ENCODE measurements at regions not wholly inside any gene's neighbourhood (a gene's known extent, or its start where the extent isn't known, plus 50 kb on each side); places are given as distances from the start of the nearest gene placed in this dataset.
A peak's percentile ranks its signal among the peaks of the same experiment; 100 is the strongest.

DNA sequence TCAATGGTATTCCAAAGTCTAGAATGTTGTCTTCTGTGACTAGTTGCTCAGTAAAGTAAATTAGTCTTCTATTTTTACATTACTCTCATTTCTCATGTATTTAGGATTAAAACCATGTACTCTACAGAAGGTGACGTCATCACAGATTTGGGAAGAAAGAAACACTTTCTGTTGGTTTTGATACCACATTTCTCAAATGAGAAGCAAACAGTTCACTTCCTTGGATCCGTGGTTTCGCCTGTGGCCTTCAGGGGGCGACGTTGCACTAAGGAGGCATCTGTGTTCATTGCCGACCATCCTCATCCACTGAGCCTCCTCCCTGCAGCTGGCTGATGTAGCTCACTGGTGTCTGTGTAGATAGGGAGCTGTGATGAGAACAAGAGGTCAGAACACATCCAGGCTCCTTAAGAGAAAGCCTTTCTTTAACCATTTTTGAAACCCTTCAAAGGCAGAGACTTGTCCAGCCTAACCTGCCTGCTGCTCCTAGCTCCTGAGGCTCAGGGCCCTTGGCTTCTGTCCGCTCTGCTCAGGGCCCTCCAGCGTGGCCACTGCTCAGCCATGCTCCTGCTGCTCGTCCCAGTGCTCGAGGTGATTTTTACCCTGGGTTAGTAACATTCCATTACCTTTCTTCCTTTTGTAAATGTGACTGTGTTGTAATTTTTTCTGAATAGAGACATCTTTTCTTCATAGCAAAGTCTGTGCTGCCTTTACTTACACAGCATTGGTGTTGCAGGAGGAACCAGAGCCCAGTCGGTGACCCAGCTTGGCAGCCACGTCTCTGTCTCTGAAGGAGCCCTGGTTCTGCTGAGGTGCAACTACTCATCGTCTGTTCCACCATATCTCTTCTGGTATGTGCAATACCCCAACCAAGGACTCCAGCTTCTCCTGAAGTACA, 220.6 kb upstream of the OR4E1 start:
- DNase-seq = no peak
- no peaks in the 10 kb centered on the region for H3K27me3 ChIP-seq
- TF ChIP-seq, protein P1, sequence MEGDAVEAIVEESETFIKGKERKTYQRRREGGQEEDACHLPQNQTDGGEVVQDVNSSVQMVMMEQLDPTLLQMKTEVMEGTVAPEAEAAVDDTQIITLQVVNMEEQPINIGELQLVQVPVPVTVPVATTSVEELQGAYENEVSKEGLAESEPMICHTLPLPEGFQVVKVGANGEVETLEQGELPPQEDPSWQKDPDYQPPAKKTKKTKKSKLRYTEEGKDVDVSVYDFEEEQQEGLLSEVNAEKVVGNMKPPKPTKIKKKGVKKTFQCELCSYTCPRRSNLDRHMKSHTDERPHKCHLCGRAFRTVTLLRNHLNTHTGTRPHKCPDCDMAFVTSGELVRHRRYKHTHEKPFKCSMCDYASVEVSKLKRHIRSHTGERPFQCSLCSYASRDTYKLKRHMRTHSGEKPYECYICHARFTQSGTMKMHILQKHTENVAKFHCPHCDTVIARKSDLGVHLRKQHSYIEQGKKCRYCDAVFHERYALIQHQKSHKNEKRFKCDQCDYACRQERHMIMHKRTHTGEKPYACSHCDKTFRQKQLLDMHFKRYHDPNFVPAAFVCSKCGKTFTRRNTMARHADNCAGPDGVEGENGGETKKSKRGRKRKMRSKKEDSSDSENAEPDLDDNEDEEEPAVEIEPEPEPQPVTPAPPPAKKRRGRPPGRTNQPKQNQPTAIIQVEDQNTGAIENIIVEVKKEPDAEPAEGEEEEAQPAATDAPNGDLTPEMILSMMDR (IDR thresholded peaks at IDR 0.05) = peak in 4 of 5 experiments; percentile 12 to 37 (median 16)
- TF ChIP-seq POLR2A (IDR thresholded peaks at IDR 0.05) = no peak
- WGBS, 2 donors (ENCODE audit: low coverage in 1 of 2) = 36 to 56% methylated on average over 6 to 13 of the region's 13 CpGs
- in situ Hi-C loops (cut with MboI; ENCODE audit: low pct_ligation_motif_present in 1 of 4, low pct_unique_long_range_greater_than_20kb in 1 of 4, low sequenced_read_pairs in 3 of 4) (no loop called here), intact Hi-C loops (cut with DNase I; ENCODE audit: low total_unique reads) (no loop called here)
- no peaks in the 10 kb centered on the region for H3K9me3 ChIP-seq
- no peak overlapping the region for H3K27ac ChIP-seq
- H3K4me3 ChIP-seq = no peak overlapping the region
- H3K36me3 ChIP-seq = no peaks in the 10 kb centered on the region
- no peaks in the 10 kb centered on the region for H3K4me1 ChIP-seq

DNA sequence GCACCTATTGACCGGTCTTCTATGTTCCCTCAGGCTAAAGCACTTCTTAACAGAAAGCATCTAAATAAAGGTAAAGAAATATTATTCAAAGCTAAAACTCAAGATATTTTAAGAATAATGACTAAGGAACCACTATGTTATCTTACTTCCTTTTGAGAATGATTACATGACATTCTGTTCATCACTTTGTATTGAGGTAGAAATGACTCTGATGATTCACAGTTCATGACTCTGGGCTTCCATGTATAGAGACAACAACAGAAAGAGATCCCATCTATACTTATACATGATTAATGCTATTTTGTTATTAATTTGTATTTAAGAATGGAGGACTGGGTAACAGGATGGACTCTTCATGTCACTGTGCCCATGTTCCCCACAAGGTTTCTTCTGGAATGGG, 218.3 kb upstream of the OR4E1 start:
- Histone ChIP-seq H3K27me3 (no peaks in the 10 kb centered on the region), H3K4me1 (no peaks in the 10 kb centered on the region), H3K9me3 (no peaks in the 10 kb centered on the region), H3K36me3 (no peaks in the 10 kb centered on the region), H3K4me3 (no peak overlapping the region), H3K27ac (no peak overlapping the region)
- no peak for TF ChIP-seq EP300 (IDR thresholded peaks at IDR 0.05; ENCODE audit: low read depth)
- TF ChIP-seq, protein P1 (IDR thresholded peaks at IDR 0.05) = no peak
- no peak for TF ChIP-seq POLR2A (IDR thresholded peaks at IDR 0.05)
- no peak for TF ChIP-seq POLR2AphosphoS5 (IDR thresholded peaks at IDR 0.05)
- no peak for DNase-seq
- intact Hi-C loops (cut with DNase I; ENCODE audit: low total_unique reads) = no loop called here
- in situ Hi-C loops (cut with MboI; ENCODE audit: low pct_ligation_motif_present in 1 of 4, low pct_unique_long_range_greater_than_20kb in 1 of 4, low sequenced_read_pairs in 3 of 4) = no loop called here
- 82 to 90% methylated on average over 1 of the region's 1 CpG for WGBS, 2 donors (ENCODE audit: low coverage in 1 of 2)

DNA sequence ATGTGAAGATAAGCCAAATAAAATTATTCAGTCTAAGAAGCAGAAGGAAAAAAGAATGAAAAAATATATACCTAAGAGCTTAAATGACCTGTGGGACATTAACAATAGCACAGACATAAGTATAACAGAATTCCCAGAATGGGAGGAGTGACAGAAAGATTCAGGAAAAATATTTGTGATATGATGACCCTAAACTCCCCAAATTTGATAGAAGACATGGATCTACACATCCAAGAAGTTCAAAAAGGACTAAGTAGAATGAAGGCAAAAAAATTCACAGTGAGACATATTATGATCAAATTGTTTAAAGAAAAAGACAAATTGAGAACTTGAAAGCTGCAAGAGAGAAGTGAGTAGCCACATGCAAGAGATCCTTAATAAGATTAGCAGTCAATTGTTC, 211.4 kb upstream of the OR4E1 start:
- no peaks in the 10 kb centered on the region for H3K27me3 ChIP-seq
- H3K27ac ChIP-seq = no peak overlapping the region
- H3K4me1 ChIP-seq = peaks cover 0 to 12% (median 0%) of the 10 kb centered on the region in 4 donors
- intact Hi-C loops (cut with DNase I; ENCODE audit: low total_unique reads) = no loop called here
- no peak for DNase-seq
- H3K4me3 ChIP-seq = no peak overlapping the region
- TF ChIP-seq POLR2A (IDR thresholded peaks at IDR 0.05) (no peak), POLR2AphosphoS5 (IDR thresholded peaks at IDR 0.05) (no peak), EP300 (IDR thresholded peaks at IDR 0.05; ENCODE audit: low read depth) (no peak)
- TF ChIP-seq, protein P1 (IDR thresholded peaks at IDR 0.05) = no peak
- no peaks in the 10 kb centered on the region for H3K9me3 ChIP-seq
- in situ Hi-C loops (cut with MboI; ENCODE audit: low pct_ligation_motif_present in 1 of 4, low pct_unique_long_range_greater_than_20kb in 1 of 4, low sequenced_read_pairs in 3 of 4) = no loop called here
- H3K36me3 ChIP-seq = no peaks in the 10 kb centered on the region

DNA sequence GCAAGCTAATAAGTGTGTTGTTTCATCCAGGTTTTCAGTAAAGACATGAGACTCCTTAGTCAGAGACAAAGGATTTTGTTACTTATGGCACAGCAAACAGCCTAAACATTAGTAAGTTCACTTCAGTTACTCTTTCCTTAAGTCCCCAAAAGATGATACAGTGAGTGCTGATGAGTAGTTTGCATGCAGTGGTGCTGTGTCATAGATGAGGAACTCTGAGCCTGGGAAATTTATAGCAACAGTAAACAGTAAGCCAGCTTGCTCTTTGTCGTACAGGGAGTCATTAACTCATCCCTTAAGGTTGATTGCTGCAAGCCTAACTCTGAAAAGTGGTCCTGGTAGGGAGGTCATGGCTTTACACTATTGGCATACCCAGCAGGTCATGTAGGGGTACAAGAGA, 208.6 kb upstream of the OR4E1 start:
- 0 to 45% methylated on average over 1 of the region's 1 CpG for WGBS, 2 donors (ENCODE audit: low coverage in 1 of 2)
- in situ Hi-C loops (cut with MboI; ENCODE audit: low pct_ligation_motif_present in 1 of 4, low pct_unique_long_range_greater_than_20kb in 1 of 4, low sequenced_read_pairs in 3 of 4) (no loop called here), intact Hi-C loops (cut with DNase I; ENCODE audit: low total_unique reads) (no loop called here)

More for the DNA sequence above, 208.6 kb upstream of the OR4E1 start:
- Histone ChIP-seq H3K27me3 (no peaks in the 10 kb centered on the region), H3K27ac (no peak overlapping the region), H3K36me3 (no peaks in the 10 kb centered on the region), H3K4me1 (peaks cover 0 to 12% (median 0%) of the 10 kb centered on the region in 4 donors), H3K4me3 (no peak overlapping the region), H3K9me3 (no peaks in the 10 kb centered on the region)
- TF ChIP-seq, protein P1 (IDR thresholded peaks at IDR 0.05) = no peak
- TF ChIP-seq POLR2A (IDR thresholded peaks at IDR 0.05) (no peak), POLR2AphosphoS5 (IDR thresholded peaks at IDR 0.05) (no peak), EP300 (IDR thresholded peaks at IDR 0.05; ENCODE audit: low read depth) (no peak)
- no peak for DNase-seq
